ENCODE measurements at regions not wholly inside any gene's neighbourhood (a gene's known extent, or its start where the extent isn't known, plus 50 kb on each side); places are given as distances from the start of the nearest gene placed in this dataset.

GRCh38 chr14:44663136-44663535, 156.1 kb upstream of the FSCB start:
- intact Hi-C loops (cut with micrococcal nuclease; ENCODE audit: unreplicated experiment), result no loop called here
- Mint-ChIP-seq H3K4me1 (ENCODE audit: low read depth, unreplicated experiment) (no peaks in the 10 kb centered on the region), H3K9me3 (ENCODE audit: unreplicated experiment) (no peaks in the 10 kb centered on the region), H3K4me3 (ENCODE audit: unreplicated experiment) (no peak overlapping the region), H3K36me3 (ENCODE audit: insufficient read depth, unreplicated experiment) (no peaks in the 10 kb centered on the region), H3K27me3 (ENCODE audit: insufficient read depth, unreplicated experiment) (peaks cover 3% of the 10 kb centered on the region), H3K27ac (ENCODE audit: unreplicated experiment) (no peak overlapping the region)
- no TSS peak for BruUV-seq (replicated peaks)
- POLR2A ChIA-PET, result no interaction called here
- no peak for TF ChIP-seq CTCF (IDR thresholded peaks at IDR 0.05; ENCODE audit: insufficient read depth in 1 of 2, low read depth in 1 of 2, low read length in 1 of 2, severe bottlenecking in 1 of 2, unreplicated experiment in 1 of 2)
- no peak for DNase-seq
- H3K4me1 ChIP-seq, result no peaks in the 10 kb centered on the region
- H3K36me3 ChIP-seq (ENCODE audit: control insufficient read depth, insufficient read depth, low read length), result no peaks in the 10 kb centered on the region
- no peaks in the 10 kb centered on the region; the same call in 1 of the 2 replicates for H3K27me3 ChIP-seq (replicated peaks; ENCODE audit: control insufficient read depth, insufficient read depth, low read length)
- CTCF ChIA-PET, result no interaction called here
- no peaks in the 10 kb centered on the region for H3K9me3 ChIP-seq
- no peak overlapping the region for H3K4me3 ChIP-seq (ENCODE audit: low read depth, low read length)

- CTCF ChIA-PET, result no interaction called here
- Mint-ChIP-seq H3K27ac (ENCODE audit: unreplicated experiment) (no peak overlapping the region), H3K4me3 (ENCODE audit: unreplicated experiment) (no peak overlapping the region), H3K4me1 (ENCODE audit: low read depth, unreplicated experiment) (no peaks in the 10 kb centered on the region), H3K36me3 (ENCODE audit: insufficient read depth, unreplicated experiment) (no peaks in the 10 kb centered on the region), H3K9me3 (ENCODE audit: unreplicated experiment) (no peaks in the 10 kb centered on the region), H3K27me3 (ENCODE audit: insufficient read depth, unreplicated experiment) (peaks cover 3% of the 10 kb centered on the region)
- POLR2A ChIA-PET, result no interaction called here
- Histone ChIP-seq H3K27me3 (replicated peaks; ENCODE audit: control insufficient read depth, insufficient read depth, low read length) (no peaks in the 10 kb centered on the region; the same call in 1 of the 2 replicates), H3K36me3 (ENCODE audit: control insufficient read depth, insufficient read depth, low read length) (no peaks in the 10 kb centered on the region), H3K4me3 (ENCODE audit: low read depth, low read length) (no peak overlapping the region), H3K4me1 (no peaks in the 10 kb centered on the region), H3K9me3 (no peaks in the 10 kb centered on the region)
- DNase-seq, result no peak
- no TSS peak for BruUV-seq (replicated peaks)
- intact Hi-C loops (cut with micrococcal nuclease; ENCODE audit: unreplicated experiment), result no loop called here
- TF ChIP-seq CTCF (IDR thresholded peaks at IDR 0.05; ENCODE audit: insufficient read depth in 1 of 2, low read depth in 1 of 2, low read length in 1 of 2, severe bottlenecking in 1 of 2, unreplicated experiment in 1 of 2), result no peak
Measured at GRCh38 chr14:44662250-44662891, 155.3 kb upstream of the FSCB start.

GRCh38 chr14:44658389-44658696, 151.3 kb upstream of the FSCB start:
- no peaks in the 10 kb centered on the region for H3K27me3 ChIP-seq (replicated peaks; ENCODE audit: control insufficient read depth, insufficient read depth, low read length)
- no peak for TF ChIP-seq CTCF (IDR thresholded peaks at IDR 0.05; ENCODE audit: insufficient read depth in 1 of 2, low read depth in 1 of 2, low read length in 1 of 2, severe bottlenecking in 1 of 2, unreplicated experiment in 1 of 2)
- no peaks in the 10 kb centered on the region for H3K9me3 ChIP-seq
- H3K4me1 Mint-ChIP-seq (ENCODE audit: low read depth, unreplicated experiment), result no peaks in the 10 kb centered on the region
- no peaks in the 10 kb centered on the region for H3K9me3 Mint-ChIP-seq (ENCODE audit: unreplicated experiment)
- no peaks in the 10 kb centered on the region for H3K27me3 Mint-ChIP-seq (ENCODE audit: insufficient read depth, unreplicated experiment)
- ChIA-PET POLR2A (no interaction called here), CTCF (no interaction called here)
- no peaks in the 10 kb centered on the region for H3K4me1 ChIP-seq
- H3K4me3 Mint-ChIP-seq (ENCODE audit: unreplicated experiment), result no peak overlapping the region
- no peak overlapping the region for H3K27ac Mint-ChIP-seq (ENCODE audit: unreplicated experiment)
- no TSS peak for BruUV-seq (replicated peaks)
- no peaks in the 10 kb centered on the region for H3K36me3 ChIP-seq (ENCODE audit: control insufficient read depth, insufficient read depth, low read length)
- intact Hi-C loops (cut with micrococcal nuclease; ENCODE audit: unreplicated experiment), result loop anchor here (5.0 kb wide), 2 partner anchors 189 to 766 kb away; no protein-coding TSS in a partner anchor
- H3K4me3 ChIP-seq (ENCODE audit: low read depth, low read length), result no peak overlapping the region
- H3K36me3 Mint-ChIP-seq (ENCODE audit: insufficient read depth, unreplicated experiment), result no peaks in the 10 kb centered on the region
- no peak for DNase-seq
